Chondrocyte (in vitro differentiated cells): ENCODE measurements at regions not wholly inside any gene's neighbourhood (a gene's known extent, or its start where the extent isn't known, plus 50 kb on each side); places are given as distances from the start of the nearest gene placed in this dataset.

Experiments
- DNase-seq: peaks from one replicate; pipeline ENCODE4 v3.0.0; 2021; ENCODE audit warnings: mixed read lengths, low spot score
- H3K27ac Mint-ChIP-seq: one replicate; pipeline ENCODE4 v1.8.0; 2021; ENCODE audit warnings: mild to moderate bottlenecking, moderate library complexity, mixed read lengths; ENCODE audit not compliant: unreplicated experiment
- H3K27me3 Mint-ChIP-seq: 2 replicates; pipeline ENCODE4 v1.8.0; 2021; ENCODE audit warnings: low read depth, mixed read lengths
- H3K36me3 Mint-ChIP-seq: 2 replicates; pipeline ENCODE4 v1.8.0; 2021; ENCODE audit warnings: low read depth, mixed read lengths
- H3K4me1 Mint-ChIP-seq: 2 replicates; pipeline ENCODE4 v1.8.0; 2021; ENCODE audit warnings: low read depth, mild to moderate bottlenecking, mixed read lengths
- H3K4me3 Mint-ChIP-seq: one replicate; pipeline ENCODE4 v1.8.0; 2021; ENCODE audit warnings: mild to moderate bottlenecking, moderate library complexity, mixed read lengths; ENCODE audit not compliant: unreplicated experiment
- H3K9me3 Mint-ChIP-seq: 2 replicates; pipeline ENCODE4 v1.8.0; 2021; ENCODE audit warnings: low read depth, mixed read lengths
- CTCF ChIP-seq: fragments of 200-600 bp; sonication (generic); IDR thresholded peaks from 2 replicates; pipeline ENCODE4 v1.5.0; 2021; ENCODE audit warnings: antibody characterized with exemption, mild to moderate bottlenecking, moderate library complexity

GRCh38 chr5:99835791-99836190 lies 699.4 kb upstream of the FAM174A start:
- Mint-ChIP-seq H3K4me1 (no peaks in the 10 kb centered on the region), H3K9me3 (no peaks in the 10 kb centered on the region), H3K27me3 (peaks cover 3% of the 10 kb centered on the region), H3K27ac (no peak overlapping the region), H3K4me3 (no peak overlapping the region), H3K36me3 (no peaks in the 10 kb centered on the region)
- no peak for DNase-seq
- TF ChIP-seq CTCF: no peak

GRCh38 chr5:99827136-99827535 lies 708.0 kb upstream of the FAM174A start:
- H3K27ac Mint-ChIP-seq: no peak overlapping the region
- no peak for TF ChIP-seq CTCF

GRCh38 chr5:99817796-99818195 lies 717.4 kb upstream of the FAM174A start:
- TF ChIP-seq CTCF: no peak
- Mint-ChIP-seq H3K36me3 (no peaks in the 10 kb centered on the region), H3K9me3 (no peaks in the 10 kb centered on the region), H3K4me3 (no peak overlapping the region), H3K27ac (no peak overlapping the region), H3K27me3 (no peaks in the 10 kb centered on the region), H3K4me1 (no peaks in the 10 kb centered on the region)
- no peak for DNase-seq

More at GRCh38 chr5:99827136-99827535, 708.0 kb upstream of the FAM174A start:
- Mint-ChIP-seq H3K27me3 (peaks cover 4% of the 10 kb centered on the region), H3K4me3 (no peak overlapping the region), H3K4me1 (no peaks in the 10 kb centered on the region), H3K9me3 (no peaks in the 10 kb centered on the region), H3K36me3 (no peaks in the 10 kb centered on the region)
- DNase-seq: no peak

GRCh38 chr5:99814321-99815063 lies 720.7 kb upstream of the FAM174A start:
- no peak for TF ChIP-seq CTCF
- Mint-ChIP-seq H3K4me1 (no peaks in the 10 kb centered on the region), H3K27ac (no peak overlapping the region), H3K9me3 (peaks cover 8% of the 10 kb centered on the region), H3K36me3 (no peaks in the 10 kb centered on the region), H3K27me3 (no peaks in the 10 kb centered on the region), H3K4me3 (no peak overlapping the region)
- DNase-seq: no peak

GRCh38 chr5:99808657-99809230 lies 726.4 kb upstream of the FAM174A start:
- no peaks in the 10 kb centered on the region for H3K4me1 Mint-ChIP-seq
- no peaks in the 10 kb centered on the region for H3K36me3 Mint-ChIP-seq
- H3K27ac Mint-ChIP-seq: no peak overlapping the region
- DNase-seq: no peak
- peaks cover 5% of the 10 kb centered on the region for H3K27me3 Mint-ChIP-seq
- peaks cover 8% of the 10 kb centered on the region for H3K9me3 Mint-ChIP-seq
- no peak for TF ChIP-seq CTCF
- no peak overlapping the region for H3K4me3 Mint-ChIP-seq
